WERI-Rb-1 (cell line): ENCODE measurements at regions not wholly inside any gene's neighbourhood (a gene's known extent, or its start where the extent isn't known, plus 50 kb on each side); places are given as distances from the start of the nearest gene placed in this dataset.

Source experiments
- DNase-seq: peaks from one replicate; pipeline ENCODE4 v3.0.0-alpha.2; 2020
- H3K27ac ChIP-seq: fragments of 250-450 bp; sonication (Bioruptor Pico); 2 replicates; pipeline ENCODE4 v1.5.1; 2020; ENCODE audit warnings: mild to moderate bottlenecking, moderate library complexity
- H3K27me3 ChIP-seq: fragments of 250-450 bp; sonication (Bioruptor Pico); 2 replicates; pipeline ENCODE4 v1.5.1; 2021; ENCODE audit warnings: mild to moderate bottlenecking, low read depth, moderate library complexity; ENCODE audit not compliant: insufficient read depth, severe bottlenecking
- H3K36me3 ChIP-seq: fragments of 250-450 bp; sonication (Bioruptor Pico); 2 replicates; pipeline ENCODE4 v1.5.1; 2020; ENCODE audit warnings: mild to moderate bottlenecking, moderate library complexity
- H3K4me3 ChIP-seq: 2 replicates; pipeline ENCODE4 v1.5.1; 2011; ENCODE audit warnings: low read depth, mild to moderate bottlenecking, control low read depth, low read length
- H3K9me3 ChIP-seq: fragments of 250-450 bp; sonication (Bioruptor Pico); 2 replicates; pipeline ENCODE4 v1.5.1; 2021; ENCODE audit warnings: mild to moderate bottlenecking, moderate library complexity; ENCODE audit not compliant: severe bottlenecking
- CTCF ChIP-seq: IDR thresholded peaks from 2 replicates; pipeline ENCODE4 v1.5.1; 2011; ENCODE audit warnings: low read depth, mild to moderate bottlenecking, control low read depth, inconsistent platforms, low read length

DNA sequence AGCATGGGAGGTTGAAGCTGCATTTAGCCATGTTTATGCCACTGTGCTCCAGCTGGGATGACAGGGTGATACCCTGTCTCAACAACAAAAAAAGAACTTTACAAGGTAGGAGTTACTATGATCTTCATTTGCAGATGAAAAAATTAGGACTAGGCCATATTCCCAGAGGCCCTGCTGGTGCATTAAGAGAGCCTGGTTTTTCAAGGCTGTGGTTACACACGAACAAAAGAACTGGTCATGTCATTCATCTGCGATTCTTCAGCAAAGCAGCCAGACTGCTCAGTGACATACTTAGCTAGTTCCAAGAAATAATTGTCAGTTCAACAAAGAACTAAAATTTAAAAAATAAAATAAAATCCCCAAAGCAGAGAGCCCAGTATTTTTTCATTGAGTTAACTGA is 66.1 kb upstream of the SLC22A15 start:
- no peak overlapping the region for H3K27ac ChIP-seq
- no peak for TF ChIP-seq CTCF
- DNase-seq = no peak

GRCh38 chr1:115911294-115911693 is 65.0 kb upstream of the SLC22A15 start:
- H3K36me3 ChIP-seq = no peaks in the 10 kb centered on the region
- H3K27ac ChIP-seq = no peak overlapping the region
- TF ChIP-seq CTCF = no peak
- H3K4me3 ChIP-seq = no peak overlapping the region
- H3K9me3 ChIP-seq = no peaks in the 10 kb centered on the region
- DNase-seq = no peak
- H3K27me3 ChIP-seq = no peaks in the 10 kb centered on the region

More for the DNA sequence above, 66.1 kb upstream of the SLC22A15 start:
- no peaks in the 10 kb centered on the region for H3K9me3 ChIP-seq
- no peaks in the 10 kb centered on the region for H3K36me3 ChIP-seq
- no peaks in the 10 kb centered on the region for H3K27me3 ChIP-seq
- H3K4me3 ChIP-seq = no peak overlapping the region

GRCh38 chr1:115912116-115912515 is 64.2 kb upstream of the SLC22A15 start:
- no peak for TF ChIP-seq CTCF
- no peak overlapping the region for H3K4me3 ChIP-seq
- no peaks in the 10 kb centered on the region for H3K36me3 ChIP-seq
- H3K27ac ChIP-seq = no peak overlapping the region
- no peaks in the 10 kb centered on the region for H3K27me3 ChIP-seq
- no peak for DNase-seq
- no peaks in the 10 kb centered on the region for H3K9me3 ChIP-seq

GRCh38 chr1:115922801-115923200 is 53.5 kb upstream of the SLC22A15 start:
- TF ChIP-seq CTCF = no peak
- DNase-seq = peak; percentile 18
- H3K4me3 ChIP-seq = no peak overlapping the region

DNA sequence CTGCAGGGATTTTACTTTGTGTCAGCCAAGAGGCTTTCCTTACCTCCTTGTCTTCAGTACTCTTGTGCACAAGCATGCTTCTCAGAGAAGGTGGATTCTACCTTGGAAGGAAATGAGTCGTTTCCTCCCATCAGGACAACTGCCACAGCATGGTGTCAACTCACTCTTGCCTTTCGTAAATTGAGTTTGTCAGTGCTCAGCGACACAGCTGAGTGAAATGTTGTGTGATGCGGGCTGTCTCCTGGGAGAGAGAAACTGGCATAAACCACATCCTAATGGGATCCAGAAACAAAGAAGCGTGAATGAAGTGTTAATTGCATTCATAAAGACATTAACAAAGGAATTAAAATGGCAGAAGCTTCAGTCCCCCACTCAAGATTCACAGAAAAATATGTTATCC is 51.5 kb upstream of the SLC22A15 start:
- Histone ChIP-seq H3K27ac (no peak overlapping the region), H3K27me3 (peaks cover 6% of the 10 kb centered on the region), H3K36me3 (no peaks in the 10 kb centered on the region), H3K4me3 (no peak overlapping the region), H3K9me3 (no peaks in the 10 kb centered on the region)
- no peak for TF ChIP-seq CTCF
- no peak for DNase-seq

More at GRCh38 chr1:115922801-115923200, 53.5 kb upstream of the SLC22A15 start:
- no peaks in the 10 kb centered on the region for H3K9me3 ChIP-seq
- H3K36me3 ChIP-seq = no peaks in the 10 kb centered on the region
- H3K27ac ChIP-seq = no peak overlapping the region
- H3K27me3 ChIP-seq = no peaks in the 10 kb centered on the region

- Histone ChIP-seq H3K4me3 (no peak overlapping the region), H3K36me3 (no peaks in the 10 kb centered on the region), H3K27ac (no peak overlapping the region), H3K9me3 (no peaks in the 10 kb centered on the region), H3K27me3 (peaks cover 10% of the 10 kb centered on the region)
- no peak for DNase-seq
- TF ChIP-seq CTCF = no peak
These were observed 50.8 kb upstream of the SLC22A15 start for GRCh38 chr1:115925467-115925866.
